SU-DHL-6 (cell line): ENCODE measurements at regions not wholly inside any gene's neighbourhood (a gene's known extent, or its start where the extent isn't known, plus 50 kb on each side); places are given as distances from the start of the nearest gene placed in this dataset.

Source experiments
- H2AFZ ChIP-seq: fragments of 200-600 bp; sonication (generic); 2 replicates; pipeline ENCODE4 v1.6.1; 2014; ENCODE audit warnings: low read depth, mild to moderate bottlenecking, moderate library complexity, mixed read lengths, antibody characterized with exemption, low read length; ENCODE audit not compliant: severe bottlenecking
- H3F3A ChIP-seq: fragments of 200-600 bp; shearing (Covaris generic); 2 replicates; pipeline ENCODE4 v1.6.0; 2016; ENCODE audit warnings: antibody characterized with exemption, mild to moderate bottlenecking; ENCODE audit not compliant: insufficient read depth
- H3K27ac ChIP-seq: fragments of 200-600 bp; sonication (generic); 2 replicates; pipeline ENCODE4 v1.5.1; 2016; ENCODE audit warnings: low read depth, mild to moderate bottlenecking, low read length, moderate library complexity, mixed read lengths
- H3K27me3 ChIP-seq: fragments of 200-600 bp; sonication (generic), shearing (Covaris generic); 2 replicates; pipeline ENCODE4 v1.6.0; 2014; ENCODE audit warnings: mild to moderate bottlenecking, low read length
- H3K36me3 ChIP-seq: fragments of 200-600 bp; sonication (generic); 2 replicates; pipeline ENCODE4 v1.6.1; 2014; ENCODE audit warnings: mild to moderate bottlenecking, low read length, mixed read lengths
- H3K4me2 ChIP-seq: fragments of 300-600, 200-600 bp; shearing (Covaris generic), sonication (generic); 2 replicates; pipeline ENCODE4 v1.6.0; 2014; ENCODE audit warnings: low read length, low read depth, mild to moderate bottlenecking; ENCODE audit not compliant: poor library complexity, severe bottlenecking
- H3K4me3 ChIP-seq: fragments of 200-600 bp; sonication (generic); 2 replicates; pipeline ENCODE4 v1.5.1; 2014; ENCODE audit warnings: antibody characterized with exemption, low read length, mild to moderate bottlenecking, mixed read lengths; ENCODE audit not compliant: insufficient read depth, poor library complexity, severe bottlenecking
- H3K79me2 ChIP-seq: fragments of 200-600 bp; sonication (generic); 2 replicates; pipeline ENCODE4 v1.6.1; 2014; ENCODE audit warnings: mild to moderate bottlenecking, low read length, moderate library complexity; ENCODE audit not compliant: insufficient read depth
- H3K9ac ChIP-seq: fragments of 200-600 bp; sonication (generic); 2 replicates; pipeline ENCODE4 v1.7.0; 2014; ENCODE audit warnings: mild to moderate bottlenecking, low read length
- H3K9me2 ChIP-seq: fragments of 200-600 bp; sonication (generic); replicated peaks from 2 replicates; pipeline ENCODE4 v1.6.1; 2014; ENCODE audit warnings: low read length; ENCODE audit not compliant: insufficient read depth
- H3K9me3 ChIP-seq: fragments of 200-600 bp; sonication (generic); 2 replicates; pipeline ENCODE4 v1.6.1; 2014; ENCODE audit warnings: low read length, mixed read lengths; ENCODE audit not compliant: insufficient read depth
- H4K20me1 ChIP-seq: fragments of 200-600 bp; sonication (generic); 2 replicates; pipeline ENCODE4 v1.6.1; 2014; ENCODE audit warnings: low read depth, mild to moderate bottlenecking, antibody characterized with exemption, low read length, moderate library complexity, mixed read lengths
- CTCF ChIP-seq: fragments of 200-600 bp; sonication (generic); IDR thresholded peaks from one replicate; pipeline ENCODE4 v1.5.1; 2017; ENCODE audit warnings: antibody characterized with exemption, mild to moderate bottlenecking, low read length, moderate library complexity; ENCODE audit not compliant: insufficient read depth, poor library complexity, severe bottlenecking
- EZH2phosphoT487 ChIP-seq: fragments of 200-600 bp; sonication (generic), shearing (Covaris generic); conservative IDR thresholded peaks from 2 replicates; pipeline ENCODE4 v1.6.1; 2018; ENCODE audit warnings: mild to moderate bottlenecking, antibody characterized with exemption, low read length, moderate library complexity, mixed read lengths

- H3K4me2 ChIP-seq: no peak overlapping the region
- no peaks in the 10 kb centered on the region for H3K79me2 ChIP-seq
- no peak overlapping the region for H3K9ac ChIP-seq
Observed at GRCh38 chr6:99096170-99096569, 148.4 kb upstream of the FBXL4 start.

GRCh38 chr6:99093456-99094190 lies 145.9 kb upstream of the FBXL4 start:
- H2AFZ ChIP-seq: no peak overlapping the region
- no peak overlapping the region for H3K4me2 ChIP-seq

More at GRCh38 chr6:99096170-99096569, 148.4 kb upstream of the FBXL4 start:
- H3K9me2 ChIP-seq: no peaks in the 10 kb centered on the region
- H4K20me1 ChIP-seq: no peaks in the 10 kb centered on the region
- H3K4me3 ChIP-seq: no peak overlapping the region
- H3F3A ChIP-seq: no peaks in the 10 kb centered on the region
- H3K27me3 ChIP-seq: no peaks in the 10 kb centered on the region
- TF ChIP-seq CTCF (no peak), EZH2phosphoT487 (no peak)
- H2AFZ ChIP-seq: no peak overlapping the region
- no peak overlapping the region for H3K27ac ChIP-seq
- no peaks in the 10 kb centered on the region for H3K36me3 ChIP-seq
- no peaks in the 10 kb centered on the region for H3K9me3 ChIP-seq

GRCh38 chr6:99092461-99092860 lies 144.7 kb upstream of the FBXL4 start:
- Histone ChIP-seq H4K20me1 (no peaks in the 10 kb centered on the region), H3K36me3 (no peaks in the 10 kb centered on the region), H3K79me2 (no peaks in the 10 kb centered on the region), H3K4me3 (no peak overlapping the region), H3K9ac (no peak overlapping the region), H3F3A (no peaks in the 10 kb centered on the region), H2AFZ (no peak overlapping the region), H3K9me3 (no peaks in the 10 kb centered on the region), H3K9me2 (no peaks in the 10 kb centered on the region), H3K27me3 (no peaks in the 10 kb centered on the region), H3K4me2 (no peak overlapping the region), H3K27ac (no peak overlapping the region)
- TF ChIP-seq EZH2phosphoT487 (no peak), CTCF (no peak)

More at GRCh38 chr6:99093456-99094190, 145.9 kb upstream of the FBXL4 start:
- no peaks in the 10 kb centered on the region for H4K20me1 ChIP-seq
- TF ChIP-seq CTCF: no peak
- no peaks in the 10 kb centered on the region for H3K27me3 ChIP-seq
- no peaks in the 10 kb centered on the region for H3F3A ChIP-seq
- H3K27ac ChIP-seq: no peak overlapping the region
- no peaks in the 10 kb centered on the region for H3K79me2 ChIP-seq
- H3K9ac ChIP-seq: no peak overlapping the region
- no peaks in the 10 kb centered on the region for H3K9me3 ChIP-seq
- no peaks in the 10 kb centered on the region for H3K9me2 ChIP-seq
- H3K4me3 ChIP-seq: no peak overlapping the region
- H3K36me3 ChIP-seq: no peaks in the 10 kb centered on the region
